NCI-H748 (cell line): ENCODE measurements at regions not wholly inside any gene's neighbourhood (a gene's known extent, or its start where the extent isn't known, plus 50 kb on each side); places are given as distances from the start of the nearest gene placed in this dataset.
"Not testable (repeated sequence)": the region's sequence is repeated elsewhere in the genome, so short reads cannot be mapped to it uniquely, and the experiment has no call there.

Experiments used
- DNase-seq: peaks from one replicate; lab custom pipeline; 2025; ENCODE audit not compliant: unreplicated experiment; lab: John Stamatoyannopoulos, UW

- no peak for DNase-seq
These were observed 120.6 kb downstream of the BCHE start for GRCh38 chr3:165716592-165716991.

DNA sequence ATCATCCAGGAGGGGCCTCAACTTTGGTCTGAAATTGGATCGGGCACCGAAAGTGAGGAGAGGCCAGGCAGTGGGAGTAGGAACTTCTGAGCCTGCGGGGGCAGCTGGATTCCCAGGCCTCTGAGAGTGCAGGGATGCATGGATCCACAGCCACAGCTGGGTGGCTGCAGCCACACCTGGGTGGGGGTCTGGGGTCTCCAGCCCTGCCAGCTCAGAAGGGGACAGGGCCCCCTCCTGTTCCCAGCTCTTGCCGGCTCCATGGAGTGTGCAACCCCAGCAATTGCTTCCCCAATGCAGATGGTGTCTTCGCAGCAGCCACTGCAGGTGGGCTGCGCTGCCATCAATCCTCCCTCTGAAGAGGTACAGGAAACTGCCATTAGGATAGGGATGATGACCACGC is 123.7 kb downstream of the BCHE start:
- DNase-seq, result no peak

DNA sequence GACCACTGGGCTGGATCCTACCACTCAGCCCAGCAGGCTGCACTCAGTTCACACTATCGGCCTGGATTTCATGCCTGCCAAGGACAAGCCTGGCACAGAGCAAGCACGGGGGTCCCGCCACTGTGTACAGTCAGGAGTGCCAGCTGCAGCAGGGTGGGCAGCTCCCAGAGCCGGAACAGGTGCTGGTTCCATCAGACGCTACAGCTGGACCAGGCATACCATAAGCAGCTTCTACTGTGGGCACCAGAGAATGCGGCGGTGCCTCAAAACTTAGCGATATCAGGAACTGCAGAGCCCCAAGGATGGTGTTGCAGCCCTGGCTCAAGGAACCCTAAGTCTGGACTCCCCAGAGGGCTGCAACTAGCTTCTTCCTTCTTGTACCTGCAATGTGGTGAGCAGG is 124.8 kb downstream of the BCHE start:
- DNase-seq, result no peak

GRCh38 chr3:165697910-165698309 is 139.3 kb downstream of the BCHE start:
- no peak for DNase-seq

DNA sequence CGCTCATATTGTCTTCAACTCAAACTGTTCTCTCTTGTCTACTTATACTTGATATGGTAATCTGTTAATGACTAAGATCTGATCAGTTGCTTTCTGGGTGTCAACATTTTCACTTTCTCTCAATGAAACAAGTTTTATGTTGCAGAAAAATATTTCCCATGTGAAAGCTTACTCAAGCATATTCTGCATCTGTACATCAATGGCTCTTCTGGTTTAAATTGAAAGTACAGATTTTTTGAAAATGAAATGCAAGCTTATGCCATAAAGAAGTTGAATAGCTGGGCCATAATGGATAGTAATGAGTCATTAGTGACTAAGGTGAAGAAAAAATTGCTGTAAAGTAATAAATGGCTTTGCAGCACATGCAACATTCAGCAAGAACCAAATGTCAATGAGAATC is 140.7 kb downstream of the BCHE start:
- no peak for DNase-seq

DNA sequence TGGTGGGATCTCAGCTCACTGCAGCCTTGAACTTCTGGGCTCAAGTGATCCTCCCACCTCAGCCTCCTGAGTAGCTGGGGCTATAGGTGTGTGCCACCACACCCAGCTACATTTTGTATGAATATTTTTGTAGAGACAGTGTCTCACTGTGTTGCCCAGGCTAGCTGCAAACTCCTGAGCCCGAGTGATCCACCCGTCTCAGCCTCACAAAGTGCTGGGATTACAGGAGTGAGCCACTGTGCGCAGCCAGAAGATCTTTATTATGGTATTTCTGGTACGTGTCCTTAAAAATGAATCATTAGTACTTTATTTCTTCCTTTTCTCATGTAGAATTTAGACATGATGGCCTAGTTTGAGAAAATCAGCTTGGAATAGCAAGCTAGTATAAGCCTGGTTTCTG is 153.3 kb downstream of the BCHE start:
- DNase-seq, result no peak

DNA sequence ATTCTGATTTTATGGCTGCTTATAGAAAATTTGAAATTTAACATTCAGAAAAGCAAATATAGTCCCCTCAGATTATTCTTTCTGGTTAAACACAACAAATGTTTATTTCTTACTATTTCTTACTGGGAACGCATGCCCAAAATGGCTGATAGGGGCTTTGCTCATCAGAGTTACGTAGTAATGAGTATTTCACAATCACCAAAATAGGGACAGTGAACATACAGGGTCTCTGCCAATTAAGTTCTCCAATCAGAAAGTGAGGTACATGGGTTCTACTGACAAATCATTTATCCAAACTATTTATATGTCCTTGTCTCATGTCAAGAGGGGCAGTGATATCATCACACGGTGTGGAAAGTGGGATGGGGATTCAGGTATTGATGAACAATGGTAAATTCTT is 154.5 kb downstream of the BCHE start:
- no peak for DNase-seq

- no peak for DNase-seq
These were observed 167.3 kb downstream of the BCHE start for GRCh38 chr3:165669967-165670366.

- no peak for DNase-seq
These were observed 167.7 kb downstream of the BCHE start for GRCh38 chr3:165669504-165669903.

DNA sequence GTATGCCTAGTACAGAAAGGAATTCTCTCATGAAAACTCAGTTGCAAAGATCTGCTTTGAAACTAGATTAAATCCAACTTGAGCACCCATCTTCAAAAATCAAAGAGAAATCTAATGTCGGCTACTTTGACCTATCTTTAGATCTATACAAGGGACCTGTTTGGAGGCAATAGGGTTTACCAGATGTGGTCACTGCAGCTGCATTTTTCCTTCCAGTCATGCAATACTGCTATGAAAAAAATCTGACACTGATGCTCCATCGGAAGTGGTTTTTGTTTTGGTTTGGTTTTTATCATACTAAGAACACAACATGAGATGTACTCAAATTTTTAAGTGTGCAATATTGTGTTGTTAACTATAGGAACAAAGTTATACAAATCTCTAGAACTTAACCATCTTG is 169.5 kb downstream of the BCHE start:
- no peak for DNase-seq

- no peak for DNase-seq
These were observed 179.2 kb downstream of the BCHE start for GRCh38 chr3:165658027-165658426.

DNA sequence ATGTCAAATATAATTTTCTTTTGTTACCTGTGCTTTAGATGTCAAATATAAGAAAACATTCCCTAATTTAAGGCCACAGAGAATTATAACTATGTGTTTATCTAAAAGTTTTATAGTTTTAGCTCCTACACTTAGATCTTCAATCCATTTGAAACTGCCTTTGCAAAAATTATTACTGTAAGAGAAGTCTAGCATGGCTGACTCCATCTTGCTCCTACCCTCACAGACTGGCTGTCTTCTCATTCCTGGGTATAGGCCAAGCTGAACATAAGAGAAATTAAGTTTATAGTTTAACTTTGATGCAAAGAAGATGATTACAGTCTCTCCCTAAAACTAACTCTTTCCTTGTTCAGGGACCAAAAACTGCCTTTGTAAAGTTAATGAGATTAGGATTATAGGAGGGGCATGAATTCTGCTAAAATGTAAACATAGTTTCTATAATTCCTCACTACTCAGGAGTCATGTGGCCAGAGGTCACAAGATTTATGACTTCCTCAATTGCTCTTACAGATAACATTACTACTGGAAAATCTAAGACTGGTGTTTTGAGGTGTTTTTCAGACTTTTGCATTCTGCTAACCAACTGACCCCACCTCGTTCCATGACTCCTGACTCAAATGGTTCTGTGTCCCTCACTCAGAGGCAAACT is 184.0 kb downstream of the BCHE start:
- DNase-seq, result no peak

DNA sequence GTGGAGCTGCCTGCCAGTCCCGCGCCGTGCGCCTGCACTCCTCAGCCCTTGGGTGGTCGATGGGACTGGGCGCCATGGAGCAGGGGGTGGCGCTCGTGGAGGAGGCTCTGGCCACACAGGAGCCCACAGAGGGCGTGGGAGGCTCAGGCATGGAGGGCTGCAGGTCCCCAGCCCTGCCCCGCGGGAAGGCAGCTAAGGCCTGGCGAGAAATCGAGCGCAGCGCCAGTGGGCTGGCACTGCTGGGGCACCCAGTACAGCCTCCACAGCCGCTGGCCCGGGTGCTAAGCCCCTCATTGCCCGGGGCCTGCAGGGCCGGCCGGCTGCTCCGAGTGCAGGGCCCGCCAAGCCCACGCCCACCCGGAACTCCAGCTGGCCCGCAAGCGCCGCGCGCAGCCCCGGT is 187.9 kb downstream of the BCHE start:
- not testable (repeated sequence) for DNase-seq

DNA sequence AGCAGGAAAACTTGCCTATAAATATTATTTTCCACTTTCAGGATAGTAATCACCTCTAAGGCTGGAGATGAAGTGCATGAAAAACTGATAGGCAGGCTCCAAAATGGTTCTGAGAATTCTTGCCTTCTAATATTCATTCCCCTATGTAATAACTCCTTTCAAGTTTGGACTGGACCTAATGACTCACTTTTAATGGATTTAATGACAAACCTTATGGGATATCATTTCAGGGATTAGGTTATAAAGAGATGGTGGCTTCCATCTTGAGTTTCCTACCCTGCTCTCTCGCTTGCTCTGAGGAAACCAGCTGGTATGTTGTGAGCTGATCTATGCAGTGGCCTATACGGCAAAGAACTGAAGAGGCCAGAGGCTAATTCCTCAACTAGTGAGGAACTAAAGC is 192.0 kb downstream of the BCHE start:
- no peak for DNase-seq

DNA sequence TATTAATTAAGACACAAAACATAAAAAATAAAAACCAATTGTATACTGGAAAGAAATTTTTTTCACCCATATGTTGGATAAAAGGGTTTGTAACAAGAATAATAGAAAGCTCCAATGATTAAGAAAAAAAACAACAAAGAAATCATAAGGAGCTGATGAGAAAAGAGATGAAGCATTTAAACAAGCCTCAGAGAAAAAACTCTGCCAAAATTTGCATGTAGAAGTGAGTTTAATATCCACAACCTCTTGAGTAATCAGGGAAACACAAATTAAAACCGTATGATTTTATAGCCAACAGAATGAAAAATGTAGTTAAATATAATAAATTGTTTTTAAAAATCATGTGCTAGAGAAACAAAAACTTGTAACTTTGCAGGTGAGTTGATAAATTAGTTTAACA is 192.9 kb downstream of the BCHE start:
- DNase-seq, result no peak

GRCh38 chr3:165643425-165643824 is 193.8 kb downstream of the BCHE start:
- no peak for DNase-seq

GRCh38 chr3:165642761-165643420 is 194.3 kb downstream of the BCHE start:
- peak; percentile 48 for DNase-seq

DNA sequence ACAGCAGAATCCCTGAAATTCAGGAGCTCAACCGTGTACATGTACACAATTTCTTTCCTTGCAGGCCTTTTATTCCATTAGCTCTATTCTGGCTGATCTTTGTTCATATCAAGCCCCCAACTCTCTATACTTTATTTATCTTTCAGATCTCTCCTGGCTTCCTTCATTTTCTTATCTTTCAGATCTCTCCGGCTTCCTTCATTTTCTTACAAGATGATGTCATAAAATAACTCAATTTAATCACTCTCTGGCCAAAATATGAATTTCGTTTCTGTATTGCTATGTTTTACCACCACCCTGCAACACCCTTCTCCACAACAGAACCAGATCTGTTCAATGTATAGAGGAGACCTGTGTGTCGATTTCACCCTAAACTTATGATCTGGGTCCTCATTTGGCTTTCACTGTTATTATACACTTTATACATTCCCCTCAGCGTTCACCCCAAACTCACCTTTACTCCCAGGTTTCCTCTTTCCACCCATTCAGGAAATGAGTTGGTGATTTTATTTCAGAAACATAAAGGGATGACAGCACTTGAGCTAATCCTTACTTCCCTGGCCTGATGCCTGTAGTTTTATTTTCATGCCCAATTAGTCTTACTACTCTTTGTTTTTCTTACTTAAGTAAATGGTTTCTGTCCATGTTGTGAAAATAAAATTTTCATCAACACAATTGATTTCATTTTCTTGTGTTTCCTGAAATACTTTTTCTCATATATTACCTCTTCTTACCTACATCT is 195.5 kb downstream of the BCHE start:
- DNase-seq, result peak; percentile 40

GRCh38 chr3:165640970-165641369 is 196.3 kb downstream of the BCHE start:
- DNase-seq, result peak; percentile 86

GRCh38 chr3:165640031-165640430 is 197.2 kb downstream of the BCHE start:
- no peak for DNase-seq

DNA sequence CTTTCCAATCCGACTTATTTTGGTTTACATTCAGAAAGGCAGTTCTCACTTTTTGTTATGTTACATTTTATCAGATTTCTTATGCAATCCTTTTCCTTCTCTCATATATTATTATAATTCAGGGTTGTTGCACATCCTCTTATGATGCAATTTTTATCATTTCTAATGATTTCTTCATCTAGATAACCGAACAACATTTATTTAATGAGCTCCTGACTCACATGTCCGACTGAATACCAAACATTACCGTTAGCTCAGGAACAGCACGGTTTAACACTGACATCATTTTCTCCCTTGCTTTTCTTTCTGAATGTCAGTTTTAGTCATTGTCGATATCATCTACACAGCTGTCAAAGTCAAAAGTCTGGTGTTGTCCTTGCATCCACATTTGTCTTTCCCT is 199.2 kb downstream of the BCHE start:
- DNase-seq, result no peak

DNA sequence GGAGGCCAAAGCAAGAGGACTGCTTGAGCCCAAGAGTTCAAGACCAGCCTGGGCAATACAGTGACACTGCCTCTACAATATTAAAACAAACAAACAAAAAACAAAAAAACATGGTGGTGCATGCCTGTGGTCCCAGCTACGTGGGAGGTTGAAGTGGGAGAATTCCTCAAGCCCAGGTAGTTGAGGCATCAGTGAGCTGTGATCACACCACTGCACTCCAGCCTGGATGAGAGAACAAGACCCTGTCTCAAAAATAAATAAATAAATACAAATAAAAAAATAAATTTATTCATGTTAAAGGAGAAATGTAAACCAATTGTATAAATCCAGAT is 200.6 kb downstream of the BCHE start:
- no peak for DNase-seq
